GM23338 (cell line): ENCODE measurements at regions not wholly inside any gene's neighbourhood (a gene's known extent, or its start where the extent isn't known, plus 50 kb on each side); places are given as distances from the start of the nearest gene placed in this dataset.
"Not testable (repeated sequence)": the region's sequence is repeated elsewhere in the genome, so short reads cannot be mapped to it uniquely, and the experiment has no call there.

Experiments used
- CREB1 ChIP-seq: fragments of 250-450 bp; sonication (Bioruptor Pico); IDR thresholded peaks from 2 replicates; pipeline ENCODE4 v1.5.0; 2020; ENCODE audit warnings: low read depth, mild to moderate bottlenecking, moderate library complexity
- CTCF ChIP-seq, 2 experiments: fragments of 200-600 bp in 1 of 2; sonication (generic) in 1 of 2; conservative IDR thresholded peaks; 2 replicates each; pipeline versions ENCODE4 v1.5.1 to v1.6.1; 2016 to 2017; ENCODE audit warnings: antibody characterized with exemption in 2 of 2, low read depth in 2 of 2, mild to moderate bottlenecking in 2 of 2, moderate library complexity in 1 of 2
- EZH2 ChIP-seq: fragments of 200-600 bp; sonication (generic); IDR thresholded peaks from one replicate; pipeline ENCODE4 v1.8.0; 2017; ENCODE audit warnings: antibody characterized with exemption, mild to moderate bottlenecking, low read depth; ENCODE audit not compliant: unreplicated experiment
- EZH2phosphoT487 ChIP-seq: fragments of 200-600 bp; sonication (generic); IDR thresholded peaks from one replicate; pipeline ENCODE4 v1.8.1; 2018; ENCODE audit warnings: antibody characterized with exemption; ENCODE audit not compliant: unreplicated experiment
- JUNB ChIP-seq: IDR thresholded peaks from one replicate; pipeline ENCODE4 v1.6.1; 2016; ENCODE audit warnings: antibody characterized with exemption; ENCODE audit not compliant: unreplicated experiment
- POLR2AphosphoS5 ChIP-seq: IDR thresholded peaks from 2 replicates; pipeline ENCODE4 v1.6.1; 2016; ENCODE audit warnings: antibody characterized with exemption, low read depth
- REST ChIP-seq: IDR thresholded peaks from one replicate; pipeline ENCODE4 v1.6.1; 2018; ENCODE audit warnings: antibody characterized with exemption; ENCODE audit not compliant: unreplicated experiment
- STAT1 ChIP-seq: IDR thresholded peaks from one replicate; pipeline ENCODE4 v1.6.1; 2016; ENCODE audit warnings: antibody characterized with exemption; ENCODE audit not compliant: unreplicated experiment
- ZNF331 ChIP-seq: fragments of 250-450 bp; sonication (Bioruptor Pico); IDR thresholded peaks from 2 replicates; pipeline ENCODE4 v1.5.0; 2020; ENCODE audit warnings: low read depth, mild to moderate bottlenecking, moderate library complexity
- ZNF462 ChIP-seq: fragments of 250-450 bp; sonication (Bioruptor Pico); IDR thresholded peaks from 2 replicates; pipeline ENCODE4 v1.5.0; 2020; ENCODE audit warnings: mild to moderate bottlenecking, moderate library complexity

GRCh38 chr16:29301662-29302285 is 104.7 kb downstream of the NPIPB11 start:
- TF ChIP-seq CTCF (conservative IDR thresholded peaks at IDR 0.05; ENCODE audit: low read depth in 2 of 2); EZH2phosphoT487; ZNF462 (CRISPR knock-in tag); POLR2AphosphoS5; REST; EZH2; STAT1; JUNB; ZNF331 (CRISPR knock-in tag); CREB1: not testable (repeated sequence)
